ENCODE measurements at regions not wholly inside any gene's neighbourhood (a gene's known extent, or its start where the extent isn't known, plus 50 kb on each side); places are given as distances from the start of the nearest gene placed in this dataset.
"Not testable (repeated sequence)": the region's sequence is repeated elsewhere in the genome, so short reads cannot be mapped to it uniquely, and the experiment has no call there.

- TF ChIP-seq CTCF, POLR2A, POLR2AphosphoS5, EP300 (IDR thresholded peaks at IDR 0.05): not testable (repeated sequence)
Observed at GRCh38 chr13:66231958-66232357, 998.2 kb downstream of the PCDH9 start.

Measured in gastroesophageal sphincter (tissue), 3 donors.